ENCODE measurements at regions not wholly inside any gene's neighbourhood (a gene's known extent, or its start where the extent isn't known, plus 50 kb on each side); places are given as distances from the start of the nearest gene placed in this dataset.

DNA sequence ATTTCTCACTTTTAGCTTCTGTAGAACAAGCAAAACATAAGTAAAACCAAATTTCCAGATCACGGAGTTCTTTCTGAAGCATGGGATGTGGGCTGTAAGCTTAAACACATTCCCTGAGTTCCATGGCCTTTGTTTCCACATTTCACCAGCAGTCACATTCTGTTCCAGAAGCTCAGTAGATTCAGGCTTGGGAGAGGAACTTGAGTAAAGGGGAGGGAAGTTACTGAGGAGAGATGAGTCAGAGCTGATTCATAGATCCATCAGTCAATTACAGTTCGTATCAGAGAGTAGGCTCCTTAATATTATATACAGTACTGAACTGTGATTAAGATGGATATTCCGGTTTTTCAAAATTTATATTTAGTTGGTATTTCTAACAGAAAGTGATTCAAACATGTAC lies 614.3 kb downstream of the NCAM2 start:
- TF ChIP-seq SIN3A (IDR thresholded peaks at IDR 0.05; ENCODE audit: borderline replicate concordance, insufficient read depth, low read depth, low read length) (no peak), CTCF (IDR thresholded peaks at IDR 0.05) (no peak), TCF7L2 (IDR thresholded peaks at IDR 0.05; ENCODE audit: low read depth, low read length) (no peak), POLR2AphosphoS5 (IDR thresholded peaks at IDR 0.05; ENCODE audit: low read depth, low read length) (no peak), REST (IDR thresholded peaks at IDR 0.05; ENCODE audit: insufficient read depth in 1 of 2, low read depth in 2 of 2, low read length in 1 of 2) (no peak)

GRCh38 chr21:21614966-21615365 lies 616.8 kb downstream of the NCAM2 start:
- H3K27me3 ChIP-seq (ENCODE audit: control insufficient read depth, insufficient read depth, low read length) = no peaks in the 10 kb centered on the region
- no peaks in the 10 kb centered on the region for H3K9me3 ChIP-seq (ENCODE audit: control insufficient read depth, insufficient read depth, low read depth, low read length)
- ChIA-PET CTCF (no interaction called here), POLR2A (no interaction called here)
- intact Hi-C loops (cut with micrococcal nuclease; ENCODE audit: unreplicated experiment) = no loop called here
- H3K4me3 ChIP-seq (ENCODE audit: low read depth in 2 of 2, low read length in 2 of 2) = no peak overlapping the region
- no peak for TF ChIP-seq SIN3A (IDR thresholded peaks at IDR 0.05; ENCODE audit: borderline replicate concordance, insufficient read depth, low read depth, low read length)
- no peaks in the 10 kb centered on the region for H3K36me3 ChIP-seq (ENCODE audit: control insufficient read depth, insufficient read depth, low read length)
- DNase-seq (ENCODE audit: low read depth, low spot score) (no peak), ATAC-seq (no peak)
- in situ Hi-C loops (cut with HindIII; ENCODE audit: low pct_unique_long_range_greater_than_20kb, low sequenced_read_pairs) = no loop called here
- H3K27ac ChIP-seq (ENCODE audit: low read length) = no peak overlapping the region
- BruUV-seq (replicated peaks) = no TSS peak
- no peaks in the 10 kb centered on the region for H3K4me1 ChIP-seq (ENCODE audit: control insufficient read depth, insufficient read depth, low read length)

More for the DNA sequence above, 614.3 kb downstream of the NCAM2 start:
- ChIA-PET CTCF (no interaction called here), POLR2A (interaction anchor here (0.6 kb wide), 1 partner anchor 344 kb away, joined by 3 read pairs; no protein-coding TSS in a partner anchor)
- ATAC-seq (no peak), DNase-seq (ENCODE audit: low read depth, low spot score) (no peak)
- Histone ChIP-seq H3K27me3 (ENCODE audit: control insufficient read depth, insufficient read depth, low read length) (no peaks in the 10 kb centered on the region), H3K4me1 (ENCODE audit: control insufficient read depth, insufficient read depth, low read length) (no peaks in the 10 kb centered on the region), H3K36me3 (ENCODE audit: control insufficient read depth, insufficient read depth, low read length) (no peaks in the 10 kb centered on the region), H3K9me3 (ENCODE audit: control insufficient read depth, insufficient read depth, low read depth, low read length) (no peaks in the 10 kb centered on the region), H3K27ac (ENCODE audit: low read length) (no peak overlapping the region), H3K4me3 (ENCODE audit: low read depth in 2 of 2, low read length in 2 of 2) (no peak overlapping the region)
- no TSS peak for BruUV-seq (replicated peaks)
- in situ Hi-C loops (cut with HindIII; ENCODE audit: low pct_unique_long_range_greater_than_20kb, low sequenced_read_pairs) = no loop called here
- intact Hi-C loops (cut with micrococcal nuclease; ENCODE audit: unreplicated experiment) = no loop called here

DNA sequence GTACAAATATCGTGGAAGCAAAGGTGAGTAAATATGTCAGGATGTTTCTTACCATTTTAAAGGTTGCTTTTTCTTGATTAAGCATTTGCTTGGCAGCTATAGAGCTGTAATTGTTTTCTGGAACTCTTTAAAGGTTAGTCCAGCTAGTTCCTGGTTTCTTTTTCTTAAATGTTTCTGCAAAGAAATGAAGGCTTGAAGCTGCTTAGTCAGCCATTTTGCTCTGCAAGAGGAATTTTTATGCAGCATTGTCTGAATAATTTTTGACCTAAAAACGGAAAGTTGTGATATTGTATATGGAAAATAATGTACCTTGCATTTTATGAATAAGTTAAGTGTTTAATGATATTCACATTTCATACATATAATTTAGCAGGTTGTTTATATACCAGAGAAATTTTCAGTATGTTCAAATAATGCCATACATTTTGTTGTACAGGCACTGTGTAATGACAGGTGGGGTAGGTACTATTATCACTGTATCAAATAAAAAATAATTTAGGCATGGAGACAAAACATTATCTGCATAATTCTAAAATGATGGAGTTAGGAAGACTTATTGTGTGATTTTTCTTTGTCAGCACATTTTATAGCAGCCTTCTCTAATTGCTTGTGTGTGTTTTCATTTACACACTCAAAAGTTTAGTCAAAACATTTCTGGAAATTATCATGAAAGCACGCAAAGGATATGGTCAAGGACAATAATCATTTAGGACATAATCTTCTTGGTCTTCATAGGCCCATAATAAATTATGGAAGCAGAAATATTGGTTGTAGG lies 624.4 kb downstream of the NCAM2 start:
- no peak overlapping the region for H3K27ac ChIP-seq (ENCODE audit: low read length)
- POLR2A ChIA-PET = no interaction called here
- H3K27me3 ChIP-seq (ENCODE audit: control insufficient read depth, insufficient read depth, low read length) = no peaks in the 10 kb centered on the region
- no peaks in the 10 kb centered on the region for H3K36me3 ChIP-seq (ENCODE audit: control insufficient read depth, insufficient read depth, low read length)
- no peak for ATAC-seq
- intact Hi-C loops (cut with micrococcal nuclease; ENCODE audit: unreplicated experiment) = no loop called here
- CTCF ChIA-PET = no interaction called here
- TF ChIP-seq REST (IDR thresholded peaks at IDR 0.05; ENCODE audit: insufficient read depth in 1 of 2, low read depth in 2 of 2, low read length in 1 of 2) (no peak), TCF7L2 (IDR thresholded peaks at IDR 0.05; ENCODE audit: low read depth, low read length) (no peak), SIN3A (IDR thresholded peaks at IDR 0.05; ENCODE audit: borderline replicate concordance, insufficient read depth, low read depth, low read length) (no peak), CTCF (IDR thresholded peaks at IDR 0.05) (no peak), POLR2AphosphoS5 (IDR thresholded peaks at IDR 0.05; ENCODE audit: low read depth, low read length) (no peak)
- H3K4me1 ChIP-seq (ENCODE audit: control insufficient read depth, insufficient read depth, low read length) = no peaks in the 10 kb centered on the region
- no TSS peak for BruUV-seq (replicated peaks)
- in situ Hi-C loops (cut with HindIII; ENCODE audit: low pct_unique_long_range_greater_than_20kb, low sequenced_read_pairs) = no loop called here
- H3K9me3 ChIP-seq (ENCODE audit: control insufficient read depth, insufficient read depth, low read depth, low read length) = no peaks in the 10 kb centered on the region
- DNase-seq (ENCODE audit: low read depth, low spot score) = no peak
- no peak overlapping the region for H3K4me3 ChIP-seq (ENCODE audit: low read depth in 2 of 2, low read length in 2 of 2)

All from Panc1 (cell line).